B cell (primary cell): ENCODE measurements at regions not wholly inside any gene's neighbourhood (a gene's known extent, or its start where the extent isn't known, plus 50 kb on each side); places are given as distances from the start of the nearest gene placed in this dataset.

Experiments
- CTCF ChIP-seq: fragments of 200-600 bp; IDR thresholded peaks from one replicate; pipeline ENCODE4 v1.8.0; 2022; ENCODE audit warnings: antibody characterized with exemption, mild to moderate bottlenecking
- EZH2 ChIP-seq: IDR thresholded peaks from 2 replicates; pipeline ENCODE4 v1.6.1; 2012; ENCODE audit warnings: borderline replicate concordance, low read depth, mild to moderate bottlenecking, moderate library complexity, low read length; ENCODE audit not compliant: insufficient read depth, poor library complexity, severe bottlenecking

- no peak for TF ChIP-seq CTCF
- no peak for TF ChIP-seq EZH2
These were observed 253.1 kb upstream of the ADGRL4 start for GRCh38 chr1:79259390-79260336.
